CD14-positive monocyte (primary cell): ENCODE measurements at regions not wholly inside any gene's neighbourhood (a gene's known extent, or its start where the extent isn't known, plus 50 kb on each side); places are given as distances from the start of the nearest gene placed in this dataset.

Source experiments
- DNase-seq, 3 donors: peaks; one replicate each; pipeline ENCODE4 v3.0.0-alpha.2; 2011 to 2022
- H2AFZ ChIP-seq: 2 replicates; pipeline ENCODE4 v1.6.0; 2012; ENCODE audit warnings: mild to moderate bottlenecking, low read depth, low read length, inconsistent platforms; ENCODE audit not compliant: insufficient read depth, poor library complexity, severe bottlenecking
- H3K27ac ChIP-seq, 2 donors: 1 replicate in 1 of 2; 2 replicates in 1 of 2; pipeline ENCODE4 v1.5.1; 2012 to 2013; ENCODE audit warnings: low read length in 2 of 2, control low read depth in 1 of 2, inconsistent platforms in 1 of 2, low read depth in 1 of 2, mild to moderate bottlenecking in 1 of 2
- H3K27me3 ChIP-seq, 2 donors: one replicate each; pipeline versions ENCODE4 v1.6.0 to v1.6.1; 2011 to 2013; ENCODE audit warnings: low read length in 2 of 2; ENCODE audit not compliant: control insufficient read depth in 2 of 2, insufficient read depth in 2 of 2
- H3K36me3 ChIP-seq, 2 donors: replicated peaks in 1 of 2; 1 replicate in 1 of 2; 2 replicates in 1 of 2; pipeline versions ENCODE4 v1.5.1 to v1.6.1; 2012 to 2013; ENCODE audit warnings: low read length in 2 of 2, control low read depth in 1 of 2, inconsistent platforms in 1 of 2, mild to moderate bottlenecking in 1 of 2; ENCODE audit not compliant: insufficient read depth in 2 of 2, control insufficient read depth in 1 of 2
- H3K4me1 ChIP-seq, 2 donors: 1 replicate in 1 of 2; 2 replicates in 1 of 2; pipeline versions ENCODE4 v1.5.1 to v1.6.1; 2012 to 2013; ENCODE audit warnings: low read length in 2 of 2, control low read depth in 1 of 2, inconsistent platforms in 1 of 2, mild to moderate bottlenecking in 1 of 2, moderate library complexity in 1 of 2; ENCODE audit not compliant: insufficient read depth in 2 of 2, control insufficient read depth in 1 of 2
- H3K4me2 ChIP-seq: replicated peaks from 2 replicates; pipeline ENCODE3; 2012; ENCODE audit warnings: low read length, moderate library complexity, mild to moderate bottlenecking; ENCODE audit not compliant: poor library complexity, severe bottlenecking; ENCODE audit errors: extremely low read depth
- H3K4me3 ChIP-seq, 3 experiments: fragments of 200-600 bp in 1 of 3; sonication (generic) in 1 of 3; replicated peaks in 1 of 3; 1 replicate in 2 of 3; 2 replicates in 1 of 3; pipeline ENCODE4 v1.5.1; 2011 to 2013; ENCODE audit warnings: low read length in 3 of 3, mild to moderate bottlenecking in 3 of 3, control low read depth in 2 of 3, low read depth in 2 of 3, inconsistent platforms in 1 of 3, moderate library complexity in 1 of 3
- H3K79me2 ChIP-seq: 2 replicates; pipeline ENCODE4 v1.6.0; 2012; ENCODE audit warnings: mild to moderate bottlenecking, control low read depth, inconsistent platforms, low read length, moderate library complexity; ENCODE audit not compliant: insufficient read depth
- H3K9ac ChIP-seq: 2 replicates; pipeline ENCODE4 v1.6.0; 2017; ENCODE audit warnings: low read length, mild to moderate bottlenecking; ENCODE audit not compliant: insufficient read depth, poor library complexity, severe bottlenecking
- H3K9me3 ChIP-seq, 2 donors: replicated peaks in 1 of 2; 1 replicate in 1 of 2; 2 replicates in 1 of 2; pipeline versions ENCODE4 v1.5.1 to v1.6.1; 2012 to 2013; ENCODE audit warnings: low read length in 2 of 2, control low read depth in 1 of 2; ENCODE audit not compliant: control insufficient read depth in 1 of 2, insufficient read depth in 1 of 2
- H4K20me1 ChIP-seq: 2 replicates; pipeline ENCODE4 v1.6.0; 2012; ENCODE audit warnings: mild to moderate bottlenecking, low read length, control low read depth, moderate library complexity; ENCODE audit not compliant: insufficient read depth
- H3K27ac Mint-ChIP-seq, 7 donors: one replicate each; pipeline ENCODE4 v1.8.0; 2020; ENCODE audit warnings: mild to moderate bottlenecking in 7 of 7, mixed read lengths in 7 of 7, moderate library complexity in 6 of 7, inconsistent platforms in 2 of 7
- H3K27me3 Mint-ChIP-seq, 3 donors: one replicate each; pipeline ENCODE4 v1.8.0; 2021 to 2022; ENCODE audit warnings: low read depth in 3 of 3, mild to moderate bottlenecking in 3 of 3, mixed read lengths in 3 of 3, moderate library complexity in 3 of 3, inconsistent platforms in 1 of 3
- H3K36me3 Mint-ChIP-seq, 2 donors: one replicate each; pipeline ENCODE4 v1.8.0; 2020; ENCODE audit warnings: mixed read lengths in 2 of 2, inconsistent platforms in 1 of 2, mild to moderate bottlenecking in 1 of 2
- H3K4me1 Mint-ChIP-seq: one replicate; pipeline ENCODE4 v1.8.0; 2020; ENCODE audit warnings: mild to moderate bottlenecking, mixed read lengths
- H3K4me3 Mint-ChIP-seq, 2 donors: one replicate each; pipeline ENCODE4 v1.8.0; 2020; ENCODE audit warnings: mild to moderate bottlenecking in 2 of 2, mixed read lengths in 2 of 2, moderate library complexity in 1 of 2
- H3K9me3 Mint-ChIP-seq, 7 donors: one replicate each; pipeline ENCODE4 v1.8.0; 2020 to 2022; ENCODE audit warnings: mixed read lengths in 7 of 7, mild to moderate bottlenecking in 6 of 7, moderate library complexity in 6 of 7, inconsistent platforms in 2 of 7
- CTCF ChIP-seq: fragments of 200-600 bp; IDR thresholded peaks from one replicate; pipeline ENCODE4 v1.8.0; 2022; ENCODE audit warnings: antibody characterized with exemption, mild to moderate bottlenecking
- WGBS: methylation state at CpG from one replicate; pipeline ENCODE4 v1.1.5; 2013; ENCODE audit warnings: missing lambda C conversion rate; ENCODE audit not compliant: insufficient coverage; 5-methylcytosine and 5-hydroxymethylcytosine counted together
- intact Hi-C, 2 donors: fragments of 100-400 bp; cut with micrococcal nuclease; formaldehyde crosslinking; loops; one replicate each; pipeline versions ENCODE4 v1.15.0 to v1.15.1; 2023

- Mint-ChIP-seq H3K4me3 (no peak overlapping the region), H3K27me3 (no peaks in the 10 kb centered on the region), H3K36me3 (no peaks in the 10 kb centered on the region), H3K27ac (no peak overlapping the region), H3K9me3 (peaks cover 0 to 10% (median 3%) of the 10 kb centered on the region in 7 donors), H3K4me1 (peaks cover 5% of the 10 kb centered on the region)
- Histone ChIP-seq H3K4me2 (no peak overlapping the region), H3K9ac (no peak overlapping the region), H3K4me3 (no peak overlapping the region), H3K27ac (no peak overlapping the region), H3K4me1 (no peaks in the 10 kb centered on the region), H3K79me2 (no peaks in the 10 kb centered on the region), H4K20me1 (no peaks in the 10 kb centered on the region), H3K9me3 (peaks cover 0 to 6% of the 10 kb centered on the region in 2 donors), H2AFZ (no peak overlapping the region), H3K36me3 (no peaks in the 10 kb centered on the region), H3K27me3 (no peaks in the 10 kb centered on the region)
- TF ChIP-seq CTCF, result no peak
- intact Hi-C loops, result no loop called here
- no peak for DNase-seq
Measured at GRCh38 chr7:17105701-17106100, 192.8 kb upstream of the AHR start.

GRCh38 chr7:17108049-17108584 lies 190.3 kb upstream of the AHR start:
- Mint-ChIP-seq H3K4me1 (peaks cover 5% of the 10 kb centered on the region), H3K27ac (no peak overlapping the region), H3K36me3 (no peaks in the 10 kb centered on the region), H3K27me3 (no peaks in the 10 kb centered on the region), H3K4me3 (no peak overlapping the region), H3K9me3 (peaks cover 0 to 6% (median 0%) of the 10 kb centered on the region in 7 donors)
- H3K9me3 ChIP-seq, result no peaks in the 10 kb centered on the region
- TF ChIP-seq CTCF, result no peak
- DNase-seq, result no peak
- no peak overlapping the region for H2AFZ ChIP-seq
- H4K20me1 ChIP-seq, result no peaks in the 10 kb centered on the region
- intact Hi-C loops, result no loop called here
- H3K27me3 ChIP-seq, result no peaks in the 10 kb centered on the region
- H3K4me1 ChIP-seq, result no peaks in the 10 kb centered on the region
- H3K4me3 ChIP-seq, result no peak overlapping the region
- no peak overlapping the region for H3K4me2 ChIP-seq
- H3K79me2 ChIP-seq, result no peaks in the 10 kb centered on the region
- H3K27ac ChIP-seq, result no peak overlapping the region
- no CpG with 5 or more reads among the region's 2 CpGs for WGBS
- H3K9ac ChIP-seq, result no peak overlapping the region
- H3K36me3 ChIP-seq, result no peaks in the 10 kb centered on the region
